HEK293T (cell line): ENCODE measurements at regions not wholly inside any gene's neighbourhood (a gene's known extent, or its start where the extent isn't known, plus 50 kb on each side); places are given as distances from the start of the nearest gene placed in this dataset.

Experiments used
- ARNT ChIP-seq: fragments of 450-650 bp; IDR thresholded peaks from 2 replicates; pipeline ENCODE4 v1.6.1; 2017; ENCODE audit warnings: mild to moderate bottlenecking
- ELF4 ChIP-seq: fragments of 450-650 bp; IDR thresholded peaks from 2 replicates; pipeline ENCODE4 v1.6.1; 2017; ENCODE audit warnings: antibody characterized with exemption
- FOXK2 ChIP-seq: fragments of 450-650 bp; IDR thresholded peaks from 2 replicates; pipeline ENCODE4 v1.6.1; 2016; ENCODE audit warnings: mild to moderate bottlenecking
- L3MBTL2 ChIP-seq: fragments of 450-650 bp; conservative IDR thresholded peaks from 2 replicates; pipeline ENCODE4 v1.6.1; 2016; ENCODE audit warnings: mild to moderate bottlenecking
- LEF1 ChIP-seq: fragments of 450-650 bp; IDR thresholded peaks from 2 replicates; pipeline ENCODE4 v1.6.1; 2017; ENCODE audit warnings: mild to moderate bottlenecking, borderline replicate concordance
- NFRKB ChIP-seq: fragments of 450-650 bp; IDR thresholded peaks from 2 replicates; pipeline ENCODE4 v1.6.1; 2016; ENCODE audit warnings: mild to moderate bottlenecking, moderate library complexity
- SP1 ChIP-seq: fragments of 450-650 bp; IDR thresholded peaks from 2 replicates; pipeline ENCODE4 v1.6.1; 2017
- SUZ12 ChIP-seq: fragments of 450-650 bp; IDR thresholded peaks from 2 replicates; pipeline ENCODE4 v1.6.1; 2016; ENCODE audit warnings: mild to moderate bottlenecking
- ZNF384 ChIP-seq: fragments of 450-650 bp; IDR thresholded peaks from 2 replicates; pipeline ENCODE4 v1.6.1; 2016

DNA sequence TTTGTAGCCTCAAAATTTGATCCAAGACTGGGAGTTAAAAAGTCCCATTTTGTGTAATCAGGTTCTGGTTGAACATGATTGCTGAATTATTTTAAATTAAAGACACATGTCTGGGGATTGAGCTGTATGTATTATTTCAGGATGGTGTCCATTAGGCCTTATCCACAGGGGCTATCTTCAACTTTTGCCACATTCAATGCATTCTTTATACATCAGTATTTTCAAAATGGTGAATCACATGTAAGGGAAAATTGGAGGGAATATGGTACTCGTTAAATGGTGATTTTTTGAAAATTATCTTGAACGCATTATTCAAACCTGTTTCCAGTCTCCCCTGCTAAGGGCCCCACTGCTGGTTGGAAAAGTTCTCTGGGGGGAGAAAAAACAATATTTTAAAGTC lies 367.7 kb upstream of the NPVF start:
- TF ChIP-seq ZNF384: no peak
- TF ChIP-seq ELF4: no peak
- no peak for TF ChIP-seq SP1
- TF ChIP-seq L3MBTL2: no peak
- no peak for TF ChIP-seq ARNT
- TF ChIP-seq FOXK2: no peak
- no peak for TF ChIP-seq LEF1
- no peak for TF ChIP-seq SUZ12
- TF ChIP-seq NFRKB: no peak
